ENCODE measurements at regions not wholly inside any gene's neighbourhood (a gene's known extent, or its start where the extent isn't known, plus 50 kb on each side); places are given as distances from the start of the nearest gene placed in this dataset.

- TF ChIP-seq SNIP1 (IDR thresholded peaks at IDR 0.05; ENCODE audit: low read depth) = no peak
- TF ChIP-seq ESRRB (CRISPR knock-in tag; IDR thresholded peaks at IDR 0.05; ENCODE audit: borderline replicate concordance) = no peak
- no peak for TF ChIP-seq MEF2A (IDR thresholded peaks at IDR 0.05; ENCODE audit: control insufficient read depth, low read depth, low read length)
- TF ChIP-seq ZFP30 (CRISPR knock-in tag; IDR thresholded peaks at IDR 0.05; ENCODE audit: borderline replicate concordance) = no peak
- TF ChIP-seq ZBTB34 (CRISPR knock-in tag; IDR thresholded peaks at IDR 0.05) = no peak
- TF ChIP-seq CBFA2T3 (IDR thresholded peaks at IDR 0.05) = peak; percentile 92
- no peak for TF ChIP-seq ZNF197 (CRISPR knock-in tag; IDR thresholded peaks at IDR 0.05; ENCODE audit: low read depth)
- TF ChIP-seq ZMIZ1 (IDR thresholded peaks at IDR 0.05; ENCODE audit: low read depth in 2 of 2, low read length in 2 of 2) = peak in 1 of 2 experiments; percentile 68; a peak in 1 of 4 replicates
- no peak for TF ChIP-seq MXD1 (CRISPR knock-in tag; IDR thresholded peaks at IDR 0.05; ENCODE audit: borderline replicate concordance, poor library complexity, severe bottlenecking)
- no peak for TF ChIP-seq SP1 (CRISPR knock-in tag; IDR thresholded peaks at IDR 0.05)
- TF ChIP-seq POLR2AphosphoS2 (IDR thresholded peaks at IDR 0.05; ENCODE audit: low read length) = no peak
- no peak for TF ChIP-seq KLF6 (CRISPR knock-in tag; IDR thresholded peaks at IDR 0.05; ENCODE audit: borderline replicate concordance)
- no peak for TF ChIP-seq ZBTB5 (IDR thresholded peaks at IDR 0.05)
- no peak for TF ChIP-seq HIVEP1 (CRISPR knock-in tag; IDR thresholded peaks at IDR 0.05)
- peak in 1 of 2 experiments; percentile 77; a peak in 1 of 4 replicates for TF ChIP-seq ARNT (IDR thresholded peaks at IDR 0.05)
- no peak for TF ChIP-seq ZNF165 (CRISPR knock-in tag; IDR thresholded peaks at IDR 0.05; ENCODE audit: borderline replicate concordance)
- 0 out of 2 replicates have a peak, but pooled peaks have one; percentile 15 for TF ChIP-seq CEBPB (tag; IDR thresholded peaks at IDR 0.05)
- TF ChIP-seq HOXB6 (CRISPR knock-in tag; IDR thresholded peaks at IDR 0.05; ENCODE audit: borderline replicate concordance) = no peak
- TF ChIP-seq RBM34 (IDR thresholded peaks at IDR 0.05; ENCODE audit: borderline replicate concordance, insufficient read depth, low read length) = no peak
- no peak for TF ChIP-seq DLX4 (CRISPR knock-in tag; IDR thresholded peaks at IDR 0.05)
- no peak for TF ChIP-seq U2AF2 (optimal IDR thresholded peaks at IDR 0.05; ENCODE audit: low read depth, low read length)
- TF ChIP-seq PTBP1 (IDR thresholded peaks at IDR 0.05; ENCODE audit: low read depth, low read length) = no peak
Observed at GRCh38 chr11:113634940-113635575, 71.0 kb downstream of the TMPRSS5 start (continued).

Measured in K562 (cell line).